Vagina (tissue), 2 donors: ENCODE measurements at regions not wholly inside any gene's neighbourhood (a gene's known extent, or its start where the extent isn't known, plus 50 kb on each side); places are given as distances from the start of the nearest gene placed in this dataset.

ENCODE experiments used
- DNase-seq, 2 donors: peaks; one replicate each; pipeline ENCODE4 v3.0.0-alpha.2; 2017; ENCODE audit errors: extremely low spot score in 2 of 2
- H3K27ac ChIP-seq: fragments of 200-600 bp; sonication (generic); one replicate; pipeline ENCODE4 v1.5.1; 2019
- H3K27me3 ChIP-seq: fragments of 200-600 bp; sonication (generic); one replicate; pipeline ENCODE4 v1.5.1; 2019
- H3K36me3 ChIP-seq, 2 donors: fragments of 200-600 bp; sonication (generic); one replicate each; pipeline ENCODE4 v1.5.1; 2017 to 2019
- H3K4me1 ChIP-seq: fragments of 200-600 bp; sonication (generic); one replicate; pipeline ENCODE4 v1.5.1; 2019
- H3K4me3 ChIP-seq, 2 donors: fragments of 200-600 bp; sonication (generic); 1 replicate in 1 of 2; 2 replicates in 1 of 2; pipeline ENCODE4 v1.5.1; 2016 to 2019
- H3K9me3 ChIP-seq: fragments of 200-600 bp; sonication (generic); one replicate; pipeline ENCODE4 v1.5.1; 2019
- POLR2A ChIP-seq, 2 donors: fragments of 450-650 bp; IDR thresholded peaks; one replicate each; pipeline ENCODE4 v1.6.1; 2017; ENCODE audit warnings: antibody characterized with exemption in 2 of 2, mild to moderate bottlenecking in 2 of 2, moderate library complexity in 2 of 2
- POLR2AphosphoS5 ChIP-seq, 2 donors: sonication (generic); formaldehyde crosslinking; IDR thresholded peaks; one replicate each; pipeline ENCODE4 v1.9.0; 2017; ENCODE audit warnings: antibody characterized with exemption in 2 of 2, mild to moderate bottlenecking in 2 of 2, low read depth in 1 of 2; ENCODE audit not compliant: insufficient read depth in 1 of 2
- intact Hi-C: fragments of 100-400 bp; cut with DNase I; formaldehyde crosslinking; loops from one replicate; pipeline ENCODE4 v1.15.1; 2023
- TF ChIP-seq, protein P1 (sequence below), 3 experiments: fragments of 450-650 bp in 2 of 3; fragments of 200-600 bp in 1 of 3; sonication (generic) in 1 of 3; IDR thresholded peaks; one replicate each; pipeline ENCODE4 v1.5.1; 2017 to 2019; ENCODE audit warnings: antibody characterized with exemption in 3 of 3, mild to moderate bottlenecking in 2 of 3, moderate library complexity in 2 of 3

DNA sequence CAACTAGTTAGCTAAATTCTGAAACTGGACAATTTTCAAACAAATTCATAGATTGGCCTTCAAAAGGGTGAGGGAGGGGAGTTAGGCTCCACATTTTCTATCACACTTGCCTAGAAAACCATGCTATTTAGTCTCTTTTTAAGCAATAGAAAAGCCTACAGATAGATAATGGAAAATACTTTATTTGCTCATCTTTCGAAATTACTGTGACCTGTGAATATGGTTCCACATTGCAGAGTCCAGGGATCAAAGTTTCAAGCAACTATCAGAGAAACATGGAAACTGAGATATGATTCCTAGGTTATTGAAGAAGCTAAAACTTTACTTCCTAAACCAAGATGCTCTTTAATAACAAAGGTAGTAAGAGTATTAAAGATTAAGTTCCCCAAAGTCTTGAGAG, 176.6 kb upstream of the NECTIN3 start:
- intact Hi-C loops, result no loop called here
- DNase-seq, result no peak
- no peak for TF ChIP-seq POLR2AphosphoS5 (IDR thresholded peaks at IDR 0.05; ENCODE audit: insufficient read depth in 1 of 2, low read depth in 1 of 2)
- TF ChIP-seq, protein P1, sequence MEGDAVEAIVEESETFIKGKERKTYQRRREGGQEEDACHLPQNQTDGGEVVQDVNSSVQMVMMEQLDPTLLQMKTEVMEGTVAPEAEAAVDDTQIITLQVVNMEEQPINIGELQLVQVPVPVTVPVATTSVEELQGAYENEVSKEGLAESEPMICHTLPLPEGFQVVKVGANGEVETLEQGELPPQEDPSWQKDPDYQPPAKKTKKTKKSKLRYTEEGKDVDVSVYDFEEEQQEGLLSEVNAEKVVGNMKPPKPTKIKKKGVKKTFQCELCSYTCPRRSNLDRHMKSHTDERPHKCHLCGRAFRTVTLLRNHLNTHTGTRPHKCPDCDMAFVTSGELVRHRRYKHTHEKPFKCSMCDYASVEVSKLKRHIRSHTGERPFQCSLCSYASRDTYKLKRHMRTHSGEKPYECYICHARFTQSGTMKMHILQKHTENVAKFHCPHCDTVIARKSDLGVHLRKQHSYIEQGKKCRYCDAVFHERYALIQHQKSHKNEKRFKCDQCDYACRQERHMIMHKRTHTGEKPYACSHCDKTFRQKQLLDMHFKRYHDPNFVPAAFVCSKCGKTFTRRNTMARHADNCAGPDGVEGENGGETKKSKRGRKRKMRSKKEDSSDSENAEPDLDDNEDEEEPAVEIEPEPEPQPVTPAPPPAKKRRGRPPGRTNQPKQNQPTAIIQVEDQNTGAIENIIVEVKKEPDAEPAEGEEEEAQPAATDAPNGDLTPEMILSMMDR (IDR thresholded peaks at IDR 0.05), result no peak
- TF ChIP-seq POLR2A (IDR thresholded peaks at IDR 0.05), result no peak

DNA sequence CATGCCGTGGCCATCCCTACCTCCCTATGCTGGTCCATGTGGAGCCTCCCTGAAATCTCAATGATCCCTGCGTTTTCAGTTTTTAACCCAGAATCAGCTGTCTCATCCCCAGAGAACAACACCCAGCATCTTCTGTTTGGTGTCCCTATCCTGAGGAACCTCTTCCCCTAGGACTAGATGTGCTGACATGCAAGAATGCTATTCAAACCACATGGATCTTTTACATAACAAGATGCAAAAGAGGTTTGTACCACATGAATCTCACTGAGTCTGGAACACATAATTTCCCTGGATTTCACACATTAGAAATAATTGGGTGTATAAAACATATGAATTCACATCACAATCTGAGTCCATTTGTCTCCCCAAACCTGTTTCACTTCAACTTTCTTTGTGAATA, 174.6 kb upstream of the NECTIN3 start:
- Histone ChIP-seq H3K27me3 (no peaks in the 10 kb centered on the region), H3K4me3 (no peak overlapping the region), H3K4me1 (no peaks in the 10 kb centered on the region), H3K9me3 (no peaks in the 10 kb centered on the region), H3K36me3 (no peaks in the 10 kb centered on the region), H3K27ac (no peak overlapping the region)
- intact Hi-C loops, result no loop called here
- TF ChIP-seq POLR2AphosphoS5 (IDR thresholded peaks at IDR 0.05; ENCODE audit: insufficient read depth in 1 of 2, low read depth in 1 of 2) (no peak), POLR2A (IDR thresholded peaks at IDR 0.05) (no peak)
- TF ChIP-seq, protein P1 (IDR thresholded peaks at IDR 0.05), result no peak
- no peak for DNase-seq

More for the DNA sequence above, 176.6 kb upstream of the NECTIN3 start:
- no peak overlapping the region for H3K4me3 ChIP-seq
- H3K27ac ChIP-seq, result no peak overlapping the region
- H3K9me3 ChIP-seq, result no peaks in the 10 kb centered on the region
- no peaks in the 10 kb centered on the region for H3K4me1 ChIP-seq
- H3K36me3 ChIP-seq, result no peaks in the 10 kb centered on the region
- H3K27me3 ChIP-seq, result no peaks in the 10 kb centered on the region

DNA sequence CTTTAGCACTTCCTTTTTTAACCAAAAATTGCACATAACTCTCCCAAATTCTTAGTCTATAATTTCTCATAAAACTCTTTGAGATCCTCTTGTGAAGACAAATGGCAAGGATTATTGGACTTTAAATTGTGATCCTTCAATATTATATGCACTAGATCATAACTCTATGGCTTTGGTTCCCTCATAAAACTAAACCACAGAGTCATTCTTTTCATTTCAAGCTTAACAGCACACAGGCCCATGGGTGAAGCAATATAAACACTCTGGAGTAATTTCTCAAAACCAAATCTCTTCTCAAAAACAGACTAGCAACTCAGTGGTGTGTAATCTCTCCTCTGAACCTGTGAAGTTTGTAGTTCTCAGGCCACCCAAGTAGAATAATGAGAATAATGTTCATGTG, 171.0 kb upstream of the NECTIN3 start:
- Histone ChIP-seq H3K27ac (no peak overlapping the region), H3K4me1 (no peaks in the 10 kb centered on the region), H3K9me3 (no peaks in the 10 kb centered on the region), H3K4me3 (no peak overlapping the region), H3K27me3 (no peaks in the 10 kb centered on the region), H3K36me3 (no peaks in the 10 kb centered on the region)
- no peak for DNase-seq
- TF ChIP-seq POLR2A (IDR thresholded peaks at IDR 0.05) (no peak), POLR2AphosphoS5 (IDR thresholded peaks at IDR 0.05; ENCODE audit: insufficient read depth in 1 of 2, low read depth in 1 of 2) (no peak)
- intact Hi-C loops, result no loop called here

DNA sequence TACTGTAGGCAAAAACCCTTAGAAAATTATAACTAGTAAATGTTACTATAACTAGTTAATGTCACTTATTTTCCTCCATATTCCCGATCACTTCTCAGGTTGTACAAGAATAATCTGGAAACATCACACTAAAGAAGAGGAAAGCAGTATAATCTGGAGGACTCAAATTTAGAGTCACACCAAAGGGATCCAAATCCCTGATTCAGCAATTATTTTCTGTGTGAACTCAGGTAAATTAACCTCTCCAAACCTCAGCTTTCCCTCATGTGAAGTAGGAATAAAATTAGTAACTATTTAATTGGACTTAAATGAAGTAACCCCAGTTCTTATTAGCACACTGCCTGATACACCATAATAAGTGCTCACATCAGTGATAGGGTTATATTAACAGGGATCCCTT, 170.1 kb upstream of the NECTIN3 start:
- intact Hi-C loops, result no loop called here
- H3K9me3 ChIP-seq, result no peaks in the 10 kb centered on the region
- H3K4me1 ChIP-seq, result no peaks in the 10 kb centered on the region
- TF ChIP-seq POLR2A (IDR thresholded peaks at IDR 0.05) (no peak), POLR2AphosphoS5 (IDR thresholded peaks at IDR 0.05; ENCODE audit: insufficient read depth in 1 of 2, low read depth in 1 of 2) (no peak)
- TF ChIP-seq, protein P1 (IDR thresholded peaks at IDR 0.05), result no peak
- no peak for DNase-seq
- no peak overlapping the region for H3K27ac ChIP-seq
- no peak overlapping the region for H3K4me3 ChIP-seq
- no peaks in the 10 kb centered on the region for H3K27me3 ChIP-seq
- no peaks in the 10 kb centered on the region for H3K36me3 ChIP-seq

DNA sequence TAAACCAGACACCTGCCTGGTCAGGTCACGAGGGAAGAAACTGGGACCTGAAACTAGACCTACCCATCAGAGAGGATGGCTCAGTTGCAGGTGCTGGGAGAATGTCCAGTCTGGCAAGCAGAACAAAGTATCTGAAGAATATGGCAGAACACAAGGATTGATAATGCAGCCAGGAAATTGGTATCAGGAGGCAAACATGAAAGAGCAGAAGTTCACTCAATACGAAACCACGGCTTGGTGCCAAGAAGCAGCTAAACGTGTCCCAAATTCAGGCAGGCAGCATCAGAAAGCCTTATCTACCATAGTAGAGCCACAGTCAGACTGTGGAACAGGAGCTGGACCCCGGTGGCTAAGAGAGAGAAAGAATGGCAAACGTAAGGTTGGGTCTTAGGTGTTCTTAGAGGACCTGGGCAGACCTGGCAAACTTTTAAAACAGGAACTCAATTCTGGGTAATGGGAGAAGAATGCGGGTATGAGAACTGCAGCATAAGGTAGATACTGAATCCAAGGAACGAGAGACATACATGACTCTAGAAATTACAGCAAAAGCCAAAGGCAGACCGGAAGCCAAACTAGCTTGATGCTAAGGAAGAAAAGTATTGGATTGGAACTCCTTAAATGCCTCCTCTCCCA, 169.0 kb upstream of the NECTIN3 start:
- TF ChIP-seq, protein P1 (IDR thresholded peaks at IDR 0.05), result no peak
- TF ChIP-seq POLR2A (IDR thresholded peaks at IDR 0.05) (no peak), POLR2AphosphoS5 (IDR thresholded peaks at IDR 0.05; ENCODE audit: insufficient read depth in 1 of 2, low read depth in 1 of 2) (no peak)
- Histone ChIP-seq H3K4me1 (no peaks in the 10 kb centered on the region), H3K27ac (no peak overlapping the region), H3K27me3 (no peaks in the 10 kb centered on the region), H3K4me3 (no peak overlapping the region), H3K36me3 (no peaks in the 10 kb centered on the region), H3K9me3 (no peaks in the 10 kb centered on the region)
- DNase-seq, result no peak
- intact Hi-C loops, result no loop called here
